Activated CD8-positive, alpha-beta memory T cell treated with anti-CD3 and anti-CD28 coated beads, Interleukin-2, amount 50 U/mL, for 48 hours (primary cell): ENCODE measurements at regions not wholly inside any gene's neighbourhood (a gene's known extent, or its start where the extent isn't known, plus 50 kb on each side); places are given as distances from the start of the nearest gene placed in this dataset.

ENCODE experiments used
- DNase-seq: peaks from one replicate; pipeline ENCODE4 v3.0.0-alpha.2; 2020

DNA sequence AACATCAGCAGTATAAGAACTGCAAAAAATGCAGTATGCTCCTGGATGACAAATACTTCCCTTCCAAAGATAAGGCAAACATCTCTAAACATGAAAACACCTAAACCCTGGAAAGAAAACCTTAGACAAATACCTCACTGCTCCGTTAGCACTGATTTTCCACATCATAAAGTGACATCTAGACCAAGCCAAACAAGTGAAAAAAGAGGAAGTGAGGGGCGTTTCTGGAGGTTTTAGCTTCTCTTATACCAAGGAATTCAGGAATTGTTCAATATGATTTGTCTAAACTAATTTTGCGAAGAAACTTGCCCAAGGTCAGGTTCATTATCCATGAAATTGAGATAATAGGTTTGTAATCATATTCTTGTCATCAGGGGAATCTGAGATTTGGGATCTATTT is 279.7 kb downstream of the ADRA2A start:
- no peak for DNase-seq

DNA sequence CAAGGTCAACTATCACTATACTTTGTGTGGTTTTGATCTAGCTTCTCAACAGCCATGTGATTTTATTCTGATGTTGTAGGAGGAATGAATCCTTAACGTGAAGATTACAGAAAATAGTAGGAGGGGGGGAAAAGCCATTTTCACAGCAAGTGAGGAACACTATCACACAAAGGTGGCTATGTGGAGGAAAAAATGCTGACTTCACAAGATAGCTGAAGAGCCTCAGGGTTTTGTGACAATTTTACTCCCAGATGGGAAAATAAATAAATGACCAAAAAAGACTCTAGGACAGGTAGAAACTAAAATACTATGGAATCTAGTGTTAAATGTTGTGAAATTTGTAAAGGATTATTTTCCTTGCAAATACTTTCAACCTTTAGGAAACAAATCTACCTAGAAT is 281.0 kb downstream of the ADRA2A start:
- no peak for DNase-seq

DNA sequence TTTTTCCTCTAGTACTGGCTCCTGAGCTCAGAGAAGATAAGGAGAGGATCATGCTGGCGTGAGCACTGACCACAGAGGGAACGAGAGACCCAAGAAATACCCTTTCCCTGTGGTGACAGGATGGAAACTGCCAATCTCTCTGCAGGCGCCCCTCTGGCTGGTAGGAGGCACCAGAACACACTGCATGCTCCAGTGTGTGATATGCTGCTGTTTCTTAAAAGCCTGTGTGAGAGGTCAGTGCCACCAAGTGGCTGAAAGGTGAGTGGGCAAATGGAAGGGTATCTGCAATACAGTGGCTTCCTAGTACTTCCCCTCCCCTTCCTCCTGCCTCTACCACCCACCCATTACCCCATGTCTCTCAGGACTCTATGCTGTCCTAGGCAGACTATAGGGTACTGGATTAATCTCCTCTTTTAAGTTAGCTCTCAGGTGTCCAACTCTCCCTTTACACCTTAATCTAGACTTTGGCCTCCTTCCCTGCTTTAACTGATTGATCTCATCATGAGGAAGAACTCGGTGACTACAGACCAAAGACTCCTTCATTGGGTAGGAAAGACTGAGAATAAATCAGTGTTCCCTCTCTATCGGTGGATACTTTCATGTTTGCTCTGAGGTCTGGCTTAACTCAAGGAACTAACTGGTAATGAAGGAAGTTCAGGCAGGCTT is 283.6 kb downstream of the ADRA2A start:
- DNase-seq = no peak

DNA sequence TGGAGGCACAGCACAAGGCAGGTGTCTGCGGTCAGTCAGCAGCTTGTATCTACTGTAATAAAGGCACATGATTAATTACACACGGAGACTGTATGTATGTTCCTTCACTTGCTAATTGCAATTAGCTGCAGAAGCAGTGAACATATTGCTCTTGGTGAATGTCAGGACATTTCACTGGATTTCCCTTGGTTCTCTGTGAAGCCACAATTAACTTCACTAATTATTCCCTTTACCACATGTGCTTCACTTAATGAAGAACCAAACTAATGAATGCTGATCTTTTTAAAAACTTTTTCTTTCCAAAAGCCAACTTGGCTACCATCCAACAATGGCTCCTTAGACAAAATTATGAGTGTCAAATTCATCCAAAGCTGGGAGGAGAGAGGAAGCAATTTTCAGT is 290.7 kb downstream of the ADRA2A start:
- no peak for DNase-seq

DNA sequence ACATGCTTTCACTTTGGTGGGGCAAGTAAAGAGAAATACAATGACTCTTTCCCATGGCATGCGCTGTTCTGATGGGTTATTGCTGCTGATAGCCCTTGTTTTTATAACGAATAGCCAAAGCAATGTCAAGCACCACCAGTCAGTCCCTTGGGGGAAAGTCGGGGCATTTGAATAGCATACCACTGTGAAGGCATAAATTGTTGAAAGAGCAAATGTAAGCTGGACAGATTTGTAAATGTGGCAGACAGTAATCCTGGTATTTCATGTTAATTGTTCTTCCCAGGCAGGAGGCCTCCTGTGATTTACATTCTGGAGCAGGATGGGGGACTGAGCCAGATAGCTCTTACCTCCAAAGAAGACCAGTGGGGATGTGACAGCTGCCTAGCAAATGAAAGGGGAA is 293.3 kb downstream of the ADRA2A start:
- DNase-seq = no peak

DNA sequence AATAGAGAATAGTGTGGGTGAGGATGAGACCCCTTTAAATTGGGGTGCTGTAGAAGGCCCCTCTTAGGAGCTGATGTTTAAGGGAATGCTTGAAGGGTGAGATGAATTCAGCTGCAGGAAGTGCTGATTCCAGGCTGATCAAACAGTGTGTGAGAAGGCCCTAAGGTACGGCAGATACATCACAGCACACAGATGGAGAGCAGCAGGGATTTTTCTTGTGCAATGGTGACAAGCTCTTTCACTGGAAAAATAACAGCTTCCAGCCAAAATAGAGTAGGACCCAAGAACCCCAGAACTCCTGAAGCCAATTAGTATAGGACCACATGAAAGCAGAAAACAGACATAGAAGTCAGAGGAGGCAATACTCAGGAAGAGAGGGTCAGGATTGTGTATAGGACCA is 296.9 kb downstream of the ADRA2A start:
- DNase-seq = no peak

DNA sequence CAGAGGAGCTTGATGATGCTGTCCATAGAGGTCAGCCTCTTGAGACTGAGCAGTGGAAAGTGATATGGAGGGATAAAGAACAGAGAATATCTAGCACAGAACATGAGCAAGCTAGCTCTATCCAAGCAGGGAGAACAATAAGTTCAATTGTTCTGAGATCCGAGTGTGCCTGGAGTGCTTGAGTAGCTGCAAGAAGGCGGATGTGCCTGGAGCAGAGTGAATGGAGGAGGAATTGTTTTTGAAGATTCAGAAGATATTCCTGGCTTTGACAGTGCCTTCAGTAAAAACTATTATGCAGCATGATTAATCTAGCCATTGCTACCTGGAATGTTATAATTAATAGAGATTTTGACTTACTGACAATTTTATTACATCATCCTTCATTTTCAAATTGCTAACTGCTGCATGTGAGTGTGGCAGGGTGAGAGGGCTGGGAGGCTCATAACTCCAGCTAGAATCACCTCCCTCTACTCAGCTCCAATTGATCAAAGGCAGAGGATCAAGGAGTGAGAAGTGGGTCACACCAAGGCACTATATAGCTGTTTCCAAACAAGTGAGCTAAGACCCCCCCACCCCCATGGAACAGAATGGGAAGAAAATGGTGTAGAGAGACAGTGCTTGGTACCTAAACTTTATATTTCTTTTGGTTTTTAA is 302.8 kb downstream of the ADRA2A start:
- no peak for DNase-seq

DNA sequence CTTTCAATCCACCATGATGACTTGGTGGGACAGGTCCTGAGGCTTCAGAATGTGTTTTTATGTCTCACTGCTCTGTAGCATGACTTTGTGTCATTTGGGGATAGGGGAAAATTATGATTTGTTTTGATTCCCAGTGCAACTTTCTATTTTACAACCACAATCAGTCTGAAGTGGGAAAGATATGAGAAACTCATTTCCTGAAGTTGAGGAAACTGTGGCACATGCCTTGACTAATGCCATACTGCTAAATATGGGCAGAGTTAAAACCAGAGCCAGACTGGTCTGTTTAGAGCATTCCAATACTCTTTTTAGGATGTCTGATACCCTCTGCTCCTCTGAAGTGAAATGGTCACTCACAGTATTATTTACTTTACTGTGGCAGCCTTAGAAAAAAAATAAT is 307.7 kb downstream of the ADRA2A start:
- DNase-seq = no peak

DNA sequence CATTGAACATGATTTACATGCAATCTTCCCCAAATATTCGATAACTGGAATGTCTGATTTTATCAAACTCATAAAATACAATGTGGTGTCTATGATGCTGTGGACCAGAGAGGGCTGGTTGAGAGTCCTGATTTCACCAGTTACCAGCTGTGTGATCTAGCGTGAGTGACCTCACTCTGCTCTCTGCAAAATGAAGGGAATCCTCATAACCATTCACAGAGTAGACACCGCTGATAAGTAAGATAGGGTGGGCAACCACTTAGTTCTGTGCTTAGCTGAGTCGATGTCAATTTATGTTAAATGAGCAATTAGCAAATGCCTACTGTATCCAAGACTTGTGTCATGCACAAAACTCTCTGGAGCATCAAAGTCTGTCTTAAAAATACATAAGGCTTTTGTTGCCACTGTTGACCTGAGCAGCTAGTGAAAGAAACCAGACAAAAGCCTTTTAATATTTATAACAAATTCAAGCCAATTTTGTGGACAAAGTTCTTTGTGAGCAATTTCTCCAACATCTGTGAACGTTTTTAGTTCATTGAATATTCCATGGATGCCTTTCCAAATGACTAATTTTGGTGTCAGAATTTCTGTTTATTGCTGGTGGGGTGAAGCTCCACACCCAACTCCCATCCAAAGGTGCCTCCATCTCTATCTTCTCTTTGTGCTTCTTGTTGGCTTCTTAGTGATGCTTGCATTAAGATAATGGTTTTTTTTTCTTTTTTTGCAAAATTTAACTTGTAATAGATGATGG is 314.2 kb downstream of the ADRA2A start:
- DNase-seq = no peak

DNA sequence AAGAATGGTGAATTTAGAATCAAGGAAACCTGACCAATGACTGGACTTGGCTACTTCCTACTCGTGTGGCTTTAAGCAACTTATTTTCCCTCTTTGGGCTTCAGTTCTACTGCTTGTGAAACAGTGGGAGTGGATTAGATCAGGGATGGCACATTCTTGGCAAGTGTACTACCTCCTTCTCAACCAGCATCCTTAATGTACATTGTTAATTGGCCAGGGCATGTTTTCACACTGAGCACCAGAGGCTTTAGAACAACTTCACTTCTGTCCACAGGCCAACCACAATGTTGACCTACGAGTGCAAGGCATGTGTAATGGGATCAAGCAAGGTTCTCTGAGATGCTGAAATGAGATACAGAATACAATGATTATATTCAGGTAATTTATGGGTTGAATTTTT is 315.3 kb downstream of the ADRA2A start:
- no peak for DNase-seq

DNA sequence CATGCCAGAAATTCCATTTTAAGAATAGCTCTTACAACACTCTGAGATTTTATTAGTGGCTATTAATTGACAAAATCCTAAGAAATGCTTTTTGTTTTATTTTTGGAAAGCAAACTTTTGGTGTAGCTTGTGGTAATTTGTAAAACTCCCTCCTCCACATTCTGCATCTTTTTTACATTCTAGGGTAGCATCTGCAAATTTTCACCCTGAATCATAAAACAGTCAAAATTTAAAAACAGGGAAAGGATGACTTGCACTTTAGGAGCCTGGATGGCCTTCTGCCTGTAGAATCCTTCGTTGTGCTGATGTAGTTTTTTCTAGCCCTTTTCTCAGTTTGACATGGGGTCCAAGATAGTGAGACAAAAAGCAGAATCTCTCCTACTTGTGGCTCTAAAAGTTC is 316.1 kb downstream of the ADRA2A start:
- DNase-seq = no peak

DNA sequence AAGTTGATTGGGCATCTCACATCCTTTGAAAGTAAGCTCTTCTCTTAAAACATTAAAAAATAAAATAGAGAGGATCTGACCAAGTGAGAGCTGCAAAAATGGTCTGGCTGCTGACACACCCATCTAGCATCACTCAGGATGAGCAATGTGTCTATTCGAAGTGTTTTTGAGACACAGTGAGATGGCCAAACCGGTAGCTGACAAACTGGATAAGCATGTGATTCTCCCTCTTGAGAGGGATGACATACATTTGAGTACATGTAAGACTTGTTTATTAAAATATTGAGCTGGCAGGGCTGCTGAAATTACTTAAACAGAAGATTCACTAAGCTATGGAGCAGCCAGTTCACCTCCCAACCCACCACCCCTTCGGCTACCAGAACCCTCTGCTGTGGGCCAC is 333.9 kb downstream of the ADRA2A start:
- no peak for DNase-seq

DNA sequence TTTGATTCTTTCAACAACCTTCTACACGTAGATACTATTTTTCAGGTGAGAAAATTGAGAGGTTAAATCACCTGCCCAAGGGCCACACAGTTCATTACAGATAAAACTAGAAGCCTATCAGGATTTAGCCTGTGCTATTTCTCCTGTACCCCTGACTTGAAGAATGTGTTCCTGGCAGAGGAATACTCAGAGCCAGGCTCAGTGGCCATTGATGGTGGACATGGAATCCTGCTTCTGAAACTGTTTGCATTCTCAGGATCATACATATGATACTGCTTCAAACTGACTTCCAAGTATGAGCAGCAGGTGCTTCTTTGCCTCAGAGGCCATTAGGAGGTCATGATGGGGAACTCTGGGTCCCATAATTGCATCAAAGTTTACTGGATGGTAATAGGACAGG is 348.6 kb downstream of the ADRA2A start:
- DNase-seq = no peak

DNA sequence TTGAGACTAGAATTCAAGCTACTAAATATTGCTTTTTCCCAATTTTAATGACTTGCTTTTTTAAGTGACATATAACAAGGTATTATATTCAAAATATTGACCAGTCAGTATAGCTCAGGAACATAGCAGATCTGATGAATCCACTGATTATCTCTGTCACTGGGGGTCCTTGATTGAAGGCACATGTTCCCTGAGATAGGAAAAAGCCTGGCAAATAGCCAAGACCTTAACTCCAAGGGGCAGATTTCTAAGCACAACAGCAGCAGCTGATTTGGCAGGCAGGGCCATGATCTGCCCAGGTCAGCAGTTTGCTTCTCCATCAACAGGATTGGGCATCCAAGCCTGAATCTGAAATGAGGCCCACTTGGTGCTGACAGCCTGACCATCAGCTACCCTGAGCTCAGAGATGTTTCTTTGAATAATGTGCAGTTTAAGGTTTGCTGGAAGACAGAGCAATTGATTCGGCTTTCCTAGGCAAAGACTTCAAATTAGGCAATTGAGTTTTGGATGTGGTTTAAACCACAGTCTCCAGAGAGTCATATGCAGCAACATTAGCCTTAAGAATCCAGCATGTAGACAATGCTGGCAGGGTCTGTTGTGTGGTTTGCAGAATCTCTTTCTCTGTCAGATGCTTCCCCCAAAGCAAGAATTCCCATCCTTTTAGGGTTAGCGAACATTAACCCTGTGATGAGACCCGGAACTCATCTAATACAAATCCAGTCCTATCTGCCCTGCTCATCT is 352.6 kb downstream of the ADRA2A start:
- DNase-seq = no peak

DNA sequence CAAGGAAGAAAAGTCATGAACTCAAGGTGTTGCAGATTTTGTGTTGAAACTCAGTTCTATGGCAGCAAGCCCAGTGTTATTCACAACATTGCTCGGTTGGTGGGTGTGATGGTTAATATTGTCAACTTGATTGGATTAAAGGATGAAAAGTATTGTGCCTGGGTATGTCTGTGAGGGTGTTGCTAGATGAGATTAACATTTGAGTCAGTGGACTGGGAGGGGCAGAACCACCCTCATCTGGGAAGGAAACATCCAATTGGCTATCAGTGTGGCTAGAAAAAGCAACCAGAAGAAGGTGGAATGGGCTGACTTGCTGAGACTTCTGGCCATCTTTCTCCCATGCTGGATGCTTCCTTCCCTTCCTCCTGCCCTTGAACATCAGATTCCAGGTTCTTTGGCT is 353.2 kb downstream of the ADRA2A start:
- DNase-seq = no peak

DNA sequence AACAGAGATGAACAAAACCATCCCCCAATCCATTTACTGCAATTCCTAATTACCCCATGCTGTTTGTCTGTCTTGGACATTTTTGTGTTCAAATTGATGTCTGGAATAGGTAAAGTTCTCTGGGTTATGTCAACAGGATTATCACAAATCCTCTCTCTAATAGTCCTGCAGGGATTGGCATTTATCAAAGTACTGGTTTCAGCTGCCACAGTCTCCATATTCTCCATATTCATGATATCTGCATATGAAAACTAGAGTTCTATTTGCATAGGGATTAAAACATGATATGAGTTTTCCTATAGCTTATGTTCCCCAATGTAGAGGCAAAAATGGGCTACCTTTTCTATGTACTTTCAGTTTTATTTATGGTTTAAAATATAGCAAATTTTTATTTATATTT is 355.8 kb downstream of the ADRA2A start:
- no peak for DNase-seq

DNA sequence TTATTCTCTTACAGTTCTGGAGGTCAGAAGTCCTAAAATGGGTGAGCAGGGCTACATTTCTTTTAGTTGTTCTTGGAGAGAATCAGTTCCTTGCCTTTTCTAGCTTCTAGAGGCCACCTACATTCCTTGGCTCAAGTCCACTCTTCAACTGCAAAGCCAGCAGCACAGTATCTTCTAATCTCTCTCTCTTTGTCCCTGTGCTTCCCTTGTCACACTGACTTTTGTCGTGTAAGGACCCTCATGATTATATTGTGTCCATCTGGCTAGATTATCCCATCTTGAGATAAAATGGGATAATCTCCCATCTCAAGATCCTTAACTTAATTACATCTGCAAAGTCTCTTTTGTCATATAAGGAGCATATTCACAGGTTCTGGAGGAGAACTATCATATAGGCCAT is 359.0 kb downstream of the ADRA2A start:
- DNase-seq = no peak

DNA sequence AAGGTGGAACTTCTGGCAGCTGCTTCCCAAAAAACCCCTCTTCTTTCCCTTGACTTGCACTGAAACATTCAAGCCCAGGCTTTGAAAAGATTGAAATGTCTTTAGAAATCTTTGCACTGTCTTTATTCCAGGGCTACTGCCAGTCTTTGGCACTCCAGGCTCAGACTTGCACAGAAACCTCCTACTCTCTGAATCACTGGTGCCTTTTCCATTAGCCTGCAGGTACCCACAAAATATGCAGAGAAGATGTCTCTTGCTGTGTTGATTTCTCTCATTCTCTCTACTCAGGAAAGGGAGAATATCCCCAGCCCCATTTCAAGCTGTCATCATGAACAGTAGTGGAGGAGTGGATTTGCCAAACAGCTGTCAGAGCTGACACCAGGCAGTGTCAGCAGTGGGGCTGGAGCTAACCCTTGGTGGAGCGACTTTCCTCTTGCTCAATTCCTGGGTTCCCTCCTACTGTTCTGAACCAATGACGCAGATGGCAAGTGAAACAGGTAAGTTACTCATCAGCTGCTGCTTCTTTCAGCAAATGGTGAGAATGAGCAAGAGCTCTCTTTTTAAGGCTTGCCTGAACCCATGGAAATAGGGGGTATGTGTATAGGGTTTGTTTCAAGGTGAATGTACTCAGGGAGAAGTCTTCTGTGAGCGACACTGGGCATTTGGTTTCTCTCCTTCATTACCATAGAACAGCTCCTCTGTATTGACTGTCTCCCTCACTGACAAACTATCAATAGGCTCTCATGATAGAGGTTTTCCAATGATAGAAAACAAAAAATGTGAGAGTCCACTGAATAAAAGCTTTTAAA is 362.4 kb downstream of the ADRA2A start:
- no peak for DNase-seq

DNA sequence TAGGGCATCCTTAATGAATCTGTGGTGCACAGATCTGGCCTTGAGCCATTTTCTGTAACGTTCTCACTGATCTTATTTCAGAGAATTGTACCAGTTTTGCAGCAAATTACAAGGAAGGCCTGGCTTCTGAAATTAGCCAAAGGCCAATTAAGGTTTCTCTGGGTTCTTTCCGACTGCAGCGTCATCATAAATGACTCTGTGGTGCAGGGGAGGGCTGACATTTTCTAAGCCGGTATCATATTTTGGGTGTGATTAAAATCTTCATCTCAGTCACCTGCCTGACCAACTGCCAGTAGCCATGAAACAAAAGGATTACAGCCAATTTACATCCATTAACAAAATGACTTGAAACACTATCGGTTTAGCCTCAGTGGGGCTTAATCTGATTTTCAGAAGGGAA is 363.7 kb downstream of the ADRA2A start:
- no peak for DNase-seq

DNA sequence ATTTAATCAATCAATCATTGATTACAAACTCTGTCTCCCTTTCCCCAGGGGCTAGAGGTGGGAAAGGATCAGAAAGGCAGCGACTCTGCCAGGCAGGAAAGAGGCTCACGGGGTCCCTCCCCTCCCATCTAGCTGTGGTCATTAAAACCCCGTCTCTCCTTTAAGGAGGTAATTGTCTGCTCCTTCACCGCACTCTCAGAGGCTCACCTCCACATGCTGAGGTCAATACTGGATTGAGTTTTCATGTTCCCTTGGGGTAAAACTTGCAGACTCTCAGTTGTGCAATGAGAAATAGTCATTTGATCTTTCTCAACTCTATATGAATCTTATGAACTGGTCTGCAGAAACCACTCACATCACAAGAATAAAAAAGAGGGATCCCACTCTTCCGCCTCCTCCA is 368.8 kb downstream of the ADRA2A start:
- no peak for DNase-seq

DNA sequence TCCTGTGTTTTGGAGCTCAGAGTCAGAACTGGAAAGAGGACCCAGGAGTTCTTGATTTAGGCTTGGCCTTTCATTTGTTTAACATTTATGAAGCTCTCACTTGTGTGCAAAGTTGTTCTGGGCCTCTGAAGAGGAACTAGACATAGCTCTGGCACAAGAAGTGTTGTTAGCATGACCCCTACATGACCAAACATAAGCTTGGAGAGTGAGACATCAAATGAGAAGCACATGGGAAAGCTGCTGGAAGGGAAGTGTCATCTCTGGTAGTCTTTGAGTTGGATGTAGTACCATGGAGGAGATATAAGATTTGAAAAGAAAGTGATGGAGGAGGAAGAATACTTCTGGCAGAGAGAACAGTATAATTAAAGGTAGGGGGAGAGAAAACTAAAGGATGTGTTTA is 370.1 kb downstream of the ADRA2A start:
- DNase-seq = no peak

DNA sequence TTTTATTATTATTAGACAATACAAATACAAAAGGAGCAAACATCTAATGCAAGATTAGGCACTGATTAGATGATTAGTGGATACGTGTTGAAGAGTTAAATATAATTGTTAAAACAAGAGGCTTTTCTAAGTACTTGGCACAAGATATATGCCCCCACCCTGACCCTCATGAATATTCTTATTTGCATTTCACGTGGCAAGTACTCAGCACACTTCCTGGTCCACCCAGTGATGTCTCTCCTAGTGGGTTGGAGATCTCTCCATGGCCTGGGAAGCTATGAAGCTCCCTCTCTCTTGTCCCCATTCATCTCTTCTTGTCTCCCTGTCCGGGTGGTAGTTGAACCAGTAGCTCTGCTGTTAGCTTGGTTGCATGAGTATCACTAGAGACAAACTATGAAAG is 375.3 kb downstream of the ADRA2A start:
- DNase-seq = no peak
